HEK293 (cell line): ENCODE measurements at regions not wholly inside any gene's neighbourhood (a gene's known extent, or its start where the extent isn't known, plus 50 kb on each side); places are given as distances from the start of the nearest gene placed in this dataset.

ENCODE experiments used
- CTCF ChIA-PET: fragments of 350-600 bp; formaldehyde crosslinking; extraction: SDS; loops from one replicate; lab custom pipeline; 2021; ENCODE audit warnings: antibody characterized with exemption; lab: Yijun Ruan, JAX
- POLR2A ChIA-PET: fragments of 300-600 bp; formaldehyde crosslinking; extraction: SDS; loops from one replicate; lab custom pipeline; 2020; ENCODE audit warnings: antibody characterized with exemption, inconsistent platforms; lab: Yijun Ruan, JAX
- H3K27ac ChIP-seq: fragments of 200-500 bp; sonication (Bioruptor generic); 2 replicates; pipeline ENCODE4 v1.5.1; 2014; ENCODE audit warnings: low read depth, low read length, control low read depth, inconsistent platforms; ENCODE audit errors: extremely low read depth
- H3K36me3 ChIP-seq, 2 experiments: fragments of 200-500 bp in 1 of 2; sonication (Bioruptor generic) in 1 of 2; 1 replicate in 1 of 2; 2 replicates in 1 of 2; pipeline ENCODE4 v1.5.1; 2014 to 2017; ENCODE audit warnings: inconsistent platforms in 2 of 2, low read length in 2 of 2; ENCODE audit not compliant: control insufficient read depth in 2 of 2, insufficient read depth in 1 of 2
- H3K4me1 ChIP-seq: fragments of 200-500 bp; sonication (Bioruptor generic); 2 replicates; pipeline ENCODE4 v1.5.1; 2014; ENCODE audit warnings: mild to moderate bottlenecking, low read length, inconsistent platforms; ENCODE audit not compliant: control insufficient read depth, insufficient read depth
- H3K4me3 ChIP-seq: 2 replicates; pipeline ENCODE4 v1.5.1; 2011; ENCODE audit warnings: low read depth, mild to moderate bottlenecking, control low read depth, low read length, moderate library complexity
- H3K9me3 ChIP-seq: fragments of 200-500 bp; sonication (Bioruptor generic); 2 replicates; pipeline ENCODE4 v1.5.1; 2014; ENCODE audit warnings: low read depth, low read length, inconsistent platforms; ENCODE audit not compliant: control insufficient read depth, insufficient read depth
- BCL6B ChIP-seq: fragments of 450-650 bp; formaldehyde crosslinking; IDR thresholded peaks from 2 replicates; pipeline ENCODE4 v1.5.1; 2017; ENCODE audit warnings: missing biosample characterization, missing genetic modification characterization
- HOXC10 ChIP-seq: sonication (generic); formaldehyde crosslinking; IDR thresholded peaks from 2 replicates; pipeline ENCODE4 v1.8.1; 2023; ENCODE audit warnings: mild to moderate bottlenecking, missing genetic modification reagents
- PRDM1 ChIP-seq: fragments of 450-650 bp; formaldehyde crosslinking; IDR thresholded peaks from 2 replicates; pipeline ENCODE4; 2016; ENCODE audit warnings: missing biosample characterization, missing genetic modification characterization
- PRDM10 ChIP-seq: fragments of 450-650 bp; formaldehyde crosslinking; IDR thresholded peaks from 2 replicates; pipeline ENCODE4 v1.5.1; 2016; ENCODE audit warnings: missing biosample characterization, missing genetic modification characterization
- ZBTB20 ChIP-seq: fragments of 450-650 bp; formaldehyde crosslinking; IDR thresholded peaks from 2 replicates; pipeline ENCODE4 v1.5.1; 2016; ENCODE audit warnings: missing biosample characterization, missing genetic modification characterization
- ZBTB8A ChIP-seq: fragments of 450-650 bp; formaldehyde crosslinking; IDR thresholded peaks from 2 replicates; pipeline ENCODE4 v1.5.1; 2016; ENCODE audit warnings: missing biosample characterization, missing genetic modification characterization
- ZEB2 ChIP-seq: fragments of 450-650 bp; formaldehyde crosslinking; IDR thresholded peaks from 2 replicates; pipeline ENCODE4 v1.5.1; 2016; ENCODE audit warnings: missing biosample characterization, missing genetic modification characterization
- ZFHX2 ChIP-seq: fragments of 450-650 bp; formaldehyde crosslinking; conservative IDR thresholded peaks from 2 replicates; pipeline ENCODE4 v1.5.1; 2016; ENCODE audit warnings: missing biosample characterization, missing genetic modification characterization
- ZNF184 ChIP-seq: fragments of 450-650 bp; IDR thresholded peaks from 2 replicates; pipeline ENCODE4 v1.5.1; 2018; ENCODE audit warnings: missing biosample characterization, mild to moderate bottlenecking, missing genetic modification characterization
- ZNF280D ChIP-seq: fragments of 450-650 bp; formaldehyde crosslinking; IDR thresholded peaks from 2 replicates; pipeline ENCODE4 v1.5.1; 2016; ENCODE audit warnings: missing biosample characterization, missing genetic modification characterization
- ZNF335 ChIP-seq: fragments of 450-650 bp; formaldehyde crosslinking; conservative IDR thresholded peaks from 2 replicates; pipeline ENCODE4 v1.5.1; 2016; ENCODE audit warnings: missing biosample characterization, missing genetic modification characterization
- ZNF513 ChIP-seq: fragments of 450-650 bp; IDR thresholded peaks from 2 replicates; pipeline ENCODE4 v1.5.1; 2018; ENCODE audit warnings: missing biosample characterization, missing genetic modification characterization
- ZNF626 ChIP-seq: fragments of 450-650 bp; sonication (Bioruptor Pico); formaldehyde crosslinking; IDR thresholded peaks from 2 replicates; pipeline ENCODE4 v1.5.1; 2018; ENCODE audit warnings: missing biosample characterization, missing genetic modification characterization, inconsistent platforms
- ZNF843 ChIP-seq: fragments of 450-650 bp; formaldehyde crosslinking; IDR thresholded peaks from 2 replicates; pipeline ENCODE4 v1.5.1; 2016; ENCODE audit warnings: missing biosample characterization, missing genetic modification characterization
- ZSCAN18 ChIP-seq: fragments of 450-650 bp; formaldehyde crosslinking; IDR thresholded peaks from 2 replicates; pipeline ENCODE4 v1.5.1; 2016; ENCODE audit warnings: missing biosample characterization, missing genetic modification characterization
- ZXDB ChIP-seq: fragments of 450-650 bp; formaldehyde crosslinking; IDR thresholded peaks from 2 replicates; pipeline ENCODE4 v1.5.1; 2016; ENCODE audit warnings: missing biosample characterization, missing genetic modification characterization

- no peaks in the 10 kb centered on the region for H3K36me3 ChIP-seq
Observed at GRCh38 chr7:12777257-12777656, 89.8 kb downstream of the ARL4A start.

More at GRCh38 chr7:12777257-12777656, 89.8 kb downstream of the ARL4A start:
- ChIA-PET CTCF (no interaction called here), POLR2A (interaction anchor here (0.6 kb wide), 1 partner anchor 87 kb away, joined by 3 read pairs; no protein-coding TSS in a partner anchor)
- H3K4me1 ChIP-seq, result no peaks in the 10 kb centered on the region
- H3K9me3 ChIP-seq, result no peaks in the 10 kb centered on the region
- no peak overlapping the region for H3K4me3 ChIP-seq
- no peak for TF ChIP-seq ZNF335 (tag by site-specific recombination)
- TF ChIP-seq ZNF626 (tag by site-specific recombination), result no peak
- TF ChIP-seq ZBTB20 (tag by site-specific recombination), result no peak
- TF ChIP-seq HOXC10, result no peak
- no peak for TF ChIP-seq PRDM1
- no peak for TF ChIP-seq ZNF184 (tag by site-specific recombination)
- TF ChIP-seq ZXDB (tag by site-specific recombination), result no peak
- no peak for TF ChIP-seq ZBTB8A (tag by site-specific recombination)
- TF ChIP-seq PRDM10 (tag by site-specific recombination), result no peak
- TF ChIP-seq ZSCAN18 (tag by site-specific recombination), result no peak
- no peak for TF ChIP-seq ZFHX2
- TF ChIP-seq ZNF843 (tag by site-specific recombination), result no peak
- TF ChIP-seq BCL6B (tag by site-specific recombination), result no peak
- TF ChIP-seq ZNF513 (tag by site-specific recombination), result no peak
- TF ChIP-seq ZNF280D, result no peak
- no peak for TF ChIP-seq ZEB2 (tag by site-specific recombination)
- H3K27ac ChIP-seq, result no peak overlapping the region
